ENCODE measurements at regions not wholly inside any gene's neighbourhood (a gene's known extent, or its start where the extent isn't known, plus 50 kb on each side); places are given as distances from the start of the nearest gene placed in this dataset.

- no peaks in the 10 kb centered on the region for H3K79me2 ChIP-seq (ENCODE audit: control insufficient read depth, insufficient read depth, low read length, unreplicated experiment)
- no peak overlapping the region for H2AFZ ChIP-seq (ENCODE audit: low read length, unreplicated experiment)
- no peaks in the 10 kb centered on the region for H3K27me3 ChIP-seq (ENCODE audit: insufficient read depth, low read length)
- H3K36me3 ChIP-seq (ENCODE audit: insufficient read depth, low read length): no peaks in the 10 kb centered on the region
- H3K4me3 ChIP-seq (ENCODE audit: low read depth, low read length): no peak overlapping the region
- no peak overlapping the region for H3K27ac ChIP-seq (ENCODE audit: low read depth, low read length)
- H3K4me1 ChIP-seq (ENCODE audit: control insufficient read depth, insufficient read depth, low read length, unreplicated experiment): peaks cover 7% of the 10 kb centered on the region
These were observed 247.0 kb upstream of the IRX4 start for GRCh38 chr5:2129568-2130272.

GRCh38 chr5:2128686-2129355 is 246.1 kb upstream of the IRX4 start:
- no peaks in the 10 kb centered on the region for H3K27me3 ChIP-seq (ENCODE audit: insufficient read depth, low read length)
- no peaks in the 10 kb centered on the region for H3K36me3 ChIP-seq (ENCODE audit: insufficient read depth, low read length)
- no peaks in the 10 kb centered on the region for H3K4me1 ChIP-seq (ENCODE audit: control insufficient read depth, insufficient read depth, low read length, unreplicated experiment)

GRCh38 chr5:2126512-2126911 is 243.8 kb upstream of the IRX4 start:
- Histone ChIP-seq H3K4me3 (ENCODE audit: low read depth, low read length) (no peak overlapping the region), H3K4me1 (ENCODE audit: control insufficient read depth, insufficient read depth, low read length, unreplicated experiment) (no peaks in the 10 kb centered on the region), H3K27ac (ENCODE audit: low read depth, low read length) (no peak overlapping the region), H2AFZ (ENCODE audit: low read length, unreplicated experiment) (no peak overlapping the region), H3K36me3 (ENCODE audit: insufficient read depth, low read length) (no peaks in the 10 kb centered on the region), H3K79me2 (ENCODE audit: control insufficient read depth, insufficient read depth, low read length, unreplicated experiment) (no peaks in the 10 kb centered on the region), H3K27me3 (ENCODE audit: insufficient read depth, low read length) (no peaks in the 10 kb centered on the region)

More at GRCh38 chr5:2128686-2129355, 246.1 kb upstream of the IRX4 start:
- Histone ChIP-seq H3K4me3 (ENCODE audit: low read depth, low read length) (no peak overlapping the region), H3K27ac (ENCODE audit: low read depth, low read length) (no peak overlapping the region), H3K79me2 (ENCODE audit: control insufficient read depth, insufficient read depth, low read length, unreplicated experiment) (no peaks in the 10 kb centered on the region), H2AFZ (ENCODE audit: low read length, unreplicated experiment) (no peak overlapping the region)

- Histone ChIP-seq H2AFZ (ENCODE audit: low read length, unreplicated experiment) (no peak overlapping the region), H3K27ac (ENCODE audit: low read depth, low read length) (no peak overlapping the region), H3K4me3 (ENCODE audit: low read depth, low read length) (no peak overlapping the region), H3K4me1 (ENCODE audit: control insufficient read depth, insufficient read depth, low read length, unreplicated experiment) (no peaks in the 10 kb centered on the region), H3K79me2 (ENCODE audit: control insufficient read depth, insufficient read depth, low read length, unreplicated experiment) (no peaks in the 10 kb centered on the region), H3K27me3 (ENCODE audit: insufficient read depth, low read length) (no peaks in the 10 kb centered on the region), H3K36me3 (ENCODE audit: insufficient read depth, low read length) (no peaks in the 10 kb centered on the region)
These were observed 243.2 kb upstream of the IRX4 start for GRCh38 chr5:2125901-2126265.

- Histone ChIP-seq H3K36me3 (ENCODE audit: insufficient read depth, low read length) (no peaks in the 10 kb centered on the region), H2AFZ (ENCODE audit: low read length, unreplicated experiment) (no peak overlapping the region), H3K4me3 (ENCODE audit: low read depth, low read length) (no peak overlapping the region)
These were observed 242.6 kb upstream of the IRX4 start for GRCh38 chr5:2125171-2125900.

GRCh38 chr5:2124434-2125170 is 241.9 kb upstream of the IRX4 start:
- Histone ChIP-seq H3K27me3 (ENCODE audit: insufficient read depth, low read length) (no peaks in the 10 kb centered on the region), H3K36me3 (ENCODE audit: insufficient read depth, low read length) (no peaks in the 10 kb centered on the region), H3K27ac (ENCODE audit: low read depth, low read length) (no peak overlapping the region)

More at GRCh38 chr5:2125171-2125900, 242.6 kb upstream of the IRX4 start:
- H3K79me2 ChIP-seq (ENCODE audit: control insufficient read depth, insufficient read depth, low read length, unreplicated experiment): no peaks in the 10 kb centered on the region
- no peak overlapping the region for H3K27ac ChIP-seq (ENCODE audit: low read depth, low read length)
- H3K4me1 ChIP-seq (ENCODE audit: control insufficient read depth, insufficient read depth, low read length, unreplicated experiment): no peaks in the 10 kb centered on the region
- no peaks in the 10 kb centered on the region for H3K27me3 ChIP-seq (ENCODE audit: insufficient read depth, low read length)

GRCh38 chr5:2123874-2124273 is 241.1 kb upstream of the IRX4 start:
- no peak overlapping the region for H3K4me3 ChIP-seq (ENCODE audit: low read depth, low read length)
- no peak overlapping the region for H3K27ac ChIP-seq (ENCODE audit: low read depth, low read length)
- no peaks in the 10 kb centered on the region for H3K4me1 ChIP-seq (ENCODE audit: control insufficient read depth, insufficient read depth, low read length, unreplicated experiment)
- no peak overlapping the region for H2AFZ ChIP-seq (ENCODE audit: low read length, unreplicated experiment)
- H3K79me2 ChIP-seq (ENCODE audit: control insufficient read depth, insufficient read depth, low read length, unreplicated experiment): no peaks in the 10 kb centered on the region
- H3K36me3 ChIP-seq (ENCODE audit: insufficient read depth, low read length): no peaks in the 10 kb centered on the region
- H3K27me3 ChIP-seq (ENCODE audit: insufficient read depth, low read length): no peaks in the 10 kb centered on the region

More at GRCh38 chr5:2124434-2125170, 241.9 kb upstream of the IRX4 start:
- no peak overlapping the region for H3K4me3 ChIP-seq (ENCODE audit: low read depth, low read length)
- no peaks in the 10 kb centered on the region for H3K4me1 ChIP-seq (ENCODE audit: control insufficient read depth, insufficient read depth, low read length, unreplicated experiment)
- H2AFZ ChIP-seq (ENCODE audit: low read length, unreplicated experiment): no peak overlapping the region
- H3K79me2 ChIP-seq (ENCODE audit: control insufficient read depth, insufficient read depth, low read length, unreplicated experiment): no peaks in the 10 kb centered on the region

- no peak overlapping the region for H2AFZ ChIP-seq (ENCODE audit: low read length, unreplicated experiment)
- H3K79me2 ChIP-seq (ENCODE audit: control insufficient read depth, insufficient read depth, low read length, unreplicated experiment): no peaks in the 10 kb centered on the region
- H3K36me3 ChIP-seq (ENCODE audit: insufficient read depth, low read length): no peaks in the 10 kb centered on the region
- H3K4me1 ChIP-seq (ENCODE audit: control insufficient read depth, insufficient read depth, low read length, unreplicated experiment): no peaks in the 10 kb centered on the region
- H3K27me3 ChIP-seq (ENCODE audit: insufficient read depth, low read length): no peaks in the 10 kb centered on the region
- H3K27ac ChIP-seq (ENCODE audit: low read depth, low read length): no peak overlapping the region
- no peak overlapping the region for H3K4me3 ChIP-seq (ENCODE audit: low read depth, low read length)
These were observed 237.6 kb upstream of the IRX4 start for GRCh38 chr5:2120361-2120760.

GRCh38 chr5:2119573-2119972 is 236.8 kb upstream of the IRX4 start:
- Histone ChIP-seq H3K27me3 (ENCODE audit: insufficient read depth, low read length) (no peaks in the 10 kb centered on the region), H3K79me2 (ENCODE audit: control insufficient read depth, insufficient read depth, low read length, unreplicated experiment) (no peaks in the 10 kb centered on the region), H2AFZ (ENCODE audit: low read length, unreplicated experiment) (no peak overlapping the region), H3K27ac (ENCODE audit: low read depth, low read length) (no peak overlapping the region), H3K4me3 (ENCODE audit: low read depth, low read length) (no peak overlapping the region), H3K36me3 (ENCODE audit: insufficient read depth, low read length) (no peaks in the 10 kb centered on the region), H3K4me1 (ENCODE audit: control insufficient read depth, insufficient read depth, low read length, unreplicated experiment) (no peaks in the 10 kb centered on the region)

- Histone ChIP-seq H3K27ac (ENCODE audit: low read depth, low read length) (no peak overlapping the region), H3K4me3 (ENCODE audit: low read depth, low read length) (no peak overlapping the region), H2AFZ (ENCODE audit: low read length, unreplicated experiment) (no peak overlapping the region), H3K27me3 (ENCODE audit: insufficient read depth, low read length) (no peaks in the 10 kb centered on the region), H3K79me2 (ENCODE audit: control insufficient read depth, insufficient read depth, low read length, unreplicated experiment) (no peaks in the 10 kb centered on the region), H3K4me1 (ENCODE audit: control insufficient read depth, insufficient read depth, low read length, unreplicated experiment) (no peaks in the 10 kb centered on the region), H3K36me3 (ENCODE audit: insufficient read depth, low read length) (no peaks in the 10 kb centered on the region)
These were observed 230.8 kb upstream of the IRX4 start for GRCh38 chr5:2113348-2114131.
